ENCODE measurements at regions not wholly inside any gene's neighbourhood (a gene's known extent, or its start where the extent isn't known, plus 50 kb on each side); places are given as distances from the start of the nearest gene placed in this dataset.

- no peak for DNase-seq
Measured at GRCh38 chr1:182292193-182292741, 99.3 kb downstream of the GLUL start.

GRCh38 chr1:182291584-182292192, 99.9 kb downstream of the GLUL start:
- no peak for DNase-seq

DNA sequence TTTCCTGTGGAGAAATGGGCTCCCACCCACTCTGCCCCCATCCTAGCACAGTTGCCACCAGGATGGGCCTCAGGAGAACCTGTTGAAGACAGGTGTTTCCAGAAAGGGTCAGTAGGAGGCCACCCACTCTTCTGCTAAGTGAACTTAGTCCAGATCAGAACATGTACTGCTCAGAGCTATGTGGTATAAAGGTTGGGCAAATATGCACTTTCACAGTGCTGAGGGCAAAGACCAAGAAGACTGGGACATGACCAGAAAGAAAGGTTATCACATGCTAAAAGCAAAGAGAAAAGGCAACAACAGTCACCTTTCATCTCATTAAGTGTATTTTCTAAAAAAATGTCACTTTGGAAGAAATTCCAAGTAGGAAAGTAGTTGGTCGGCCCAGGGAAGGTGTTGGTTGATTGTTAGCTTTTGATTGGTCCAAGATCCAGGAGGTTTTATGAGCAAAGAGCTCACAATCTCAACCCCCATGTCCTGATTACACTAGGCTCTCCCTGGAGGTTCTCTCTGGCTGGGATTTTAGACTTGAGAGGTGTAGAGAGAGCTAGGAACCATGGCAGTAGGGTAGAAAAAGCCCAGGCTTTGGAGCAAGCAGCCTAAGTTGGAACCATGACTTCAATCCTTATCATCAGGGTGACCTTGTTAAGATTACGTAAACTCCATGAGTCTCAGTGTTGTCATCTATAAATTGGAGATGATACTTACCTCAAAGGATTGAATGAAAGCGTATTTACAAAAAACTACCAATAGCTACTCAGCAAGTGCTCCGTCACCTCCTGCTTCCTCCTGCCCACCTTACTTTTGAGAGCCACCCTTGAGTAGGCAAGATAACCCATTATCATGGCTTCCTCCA, 102.6 kb downstream of the GLUL start:
- no peak for DNase-seq

GRCh38 chr1:182286761-182287160, 104.8 kb downstream of the GLUL start:
- no peak for DNase-seq

GRCh38 chr1:182283746-182284544, 107.6 kb downstream of the GLUL start:
- DNase-seq = no peak

- no peak for DNase-seq
Measured at GRCh38 chr1:182281541-182281940, 110.0 kb downstream of the GLUL start.

DNA sequence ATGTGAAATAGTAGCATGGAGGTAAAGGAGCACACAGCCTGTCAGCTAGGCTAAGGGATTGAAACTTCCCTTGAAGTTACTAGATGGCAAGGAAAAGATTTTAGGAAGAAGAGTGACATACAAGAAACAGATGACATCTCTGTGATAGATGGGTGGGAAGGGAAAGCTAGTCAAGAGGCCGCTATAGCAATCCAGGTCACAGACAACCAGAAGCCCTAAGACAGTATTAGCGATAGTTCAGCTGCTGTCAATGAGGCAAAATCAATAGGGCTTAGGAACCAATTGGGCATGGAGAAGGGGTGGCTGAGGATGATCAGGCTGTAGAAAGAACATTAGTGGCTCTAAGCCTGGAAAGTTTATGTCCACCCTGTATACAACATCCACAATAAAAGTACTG, 111.1 kb downstream of the GLUL start:
- no peak for DNase-seq

GRCh38 chr1:182279724-182280503, 111.7 kb downstream of the GLUL start:
- DNase-seq = no peak

- no peak for DNase-seq
Measured at GRCh38 chr1:182279302-182279701, 112.3 kb downstream of the GLUL start.

DNA sequence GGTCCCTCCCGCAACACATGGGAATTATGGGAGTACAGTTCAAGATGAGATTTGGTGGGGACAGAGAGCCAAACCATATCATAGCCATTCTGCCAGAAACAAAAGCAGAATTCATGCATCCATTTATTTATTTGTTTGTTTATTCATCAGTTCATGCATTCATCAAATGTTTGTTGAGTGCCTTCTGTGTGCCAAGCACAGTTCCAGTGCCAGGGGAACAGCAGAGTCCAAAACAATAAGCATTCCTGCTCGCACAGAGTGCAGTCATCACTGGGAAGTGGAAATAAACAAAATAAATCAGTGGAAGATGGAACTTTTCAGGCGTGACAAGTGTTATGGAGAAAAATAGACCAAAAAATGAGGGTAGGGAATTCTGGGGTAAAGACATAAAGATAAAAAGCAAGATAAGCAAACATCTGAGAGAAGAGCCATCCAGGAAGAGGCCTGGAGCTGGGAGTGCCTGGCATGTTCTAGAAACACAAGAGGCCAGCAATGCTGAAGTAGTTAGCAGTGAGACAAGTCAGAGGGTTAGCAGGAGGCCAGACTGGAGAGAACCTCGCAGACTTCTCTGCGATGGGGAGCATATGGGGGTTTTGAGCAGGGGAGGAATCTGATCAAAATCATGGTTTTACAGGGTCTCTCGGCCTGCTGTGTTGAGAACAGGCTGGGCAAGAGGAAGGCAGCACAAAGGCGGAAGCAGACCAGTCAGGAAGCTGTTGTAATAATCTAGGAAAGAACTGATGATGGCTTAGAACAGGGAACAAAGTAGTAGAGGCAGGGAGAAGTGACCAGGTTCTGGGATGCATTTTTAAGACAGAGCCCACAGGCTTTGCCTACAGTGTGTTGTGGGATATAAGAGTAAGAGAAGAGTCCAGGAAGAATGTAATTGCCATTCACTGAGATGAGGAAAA, 113.2 kb downstream of the GLUL start:
- DNase-seq = no peak

- DNase-seq = no peak
Measured at GRCh38 chr1:182275271-182275670, 116.3 kb downstream of the GLUL start.

DNA sequence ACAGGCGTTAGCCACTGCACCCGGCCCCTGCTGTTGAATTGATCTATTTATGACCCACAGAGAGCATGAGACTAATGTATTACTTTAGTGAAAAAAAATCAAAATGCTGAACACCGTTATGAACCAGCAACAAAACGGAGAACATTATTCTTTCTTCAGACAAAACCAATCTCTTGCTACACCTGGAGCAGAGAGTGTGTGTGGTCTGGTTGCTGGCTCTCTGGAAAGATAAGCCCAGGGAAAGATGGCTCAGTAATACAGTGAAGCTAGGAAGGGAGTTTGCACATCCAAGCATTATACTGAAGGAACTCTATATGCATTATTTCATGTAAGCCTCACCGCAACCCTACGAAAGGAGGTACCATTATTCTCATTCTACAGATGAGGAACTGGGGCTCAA, 117.0 kb downstream of the GLUL start:
- DNase-seq = no peak

DNA sequence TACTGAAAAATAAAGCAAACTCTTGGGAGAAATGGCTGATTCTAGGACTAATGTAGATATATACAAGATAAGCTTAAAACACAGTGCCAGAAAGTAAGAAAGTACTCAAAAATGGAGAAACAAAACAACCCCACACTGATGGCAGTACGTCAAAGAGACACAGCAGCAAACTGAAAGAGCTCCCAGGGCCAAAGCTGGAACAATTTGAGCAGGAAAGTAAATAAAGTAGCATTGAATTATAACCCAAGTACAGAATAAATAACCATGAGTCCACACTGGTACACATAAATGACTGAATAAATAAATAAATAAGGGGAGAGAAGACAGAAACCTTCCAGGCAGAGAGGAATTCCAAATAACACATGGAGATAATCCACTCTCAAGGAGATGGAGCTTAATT, 120.9 kb downstream of the GLUL start:
- no peak for DNase-seq

DNA sequence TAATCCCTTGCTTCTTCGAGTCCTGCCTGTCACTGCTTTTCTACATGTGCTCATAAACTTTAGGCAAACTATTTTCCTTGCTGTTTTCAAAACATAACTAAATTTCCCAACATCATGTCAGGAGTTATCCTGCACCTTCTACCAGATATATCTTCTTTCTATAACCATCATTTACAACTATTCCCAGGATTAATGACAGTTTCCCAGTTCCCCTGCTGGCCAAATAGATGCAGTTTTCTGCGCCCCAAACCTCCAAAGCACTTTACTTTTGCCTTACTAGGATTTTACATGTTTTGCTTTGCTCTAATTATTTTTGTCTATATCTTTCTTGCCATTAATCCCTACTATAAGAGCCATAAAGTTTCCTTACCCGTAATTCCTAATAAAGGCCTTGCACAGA, 122.5 kb downstream of the GLUL start:
- DNase-seq = no peak

DNA sequence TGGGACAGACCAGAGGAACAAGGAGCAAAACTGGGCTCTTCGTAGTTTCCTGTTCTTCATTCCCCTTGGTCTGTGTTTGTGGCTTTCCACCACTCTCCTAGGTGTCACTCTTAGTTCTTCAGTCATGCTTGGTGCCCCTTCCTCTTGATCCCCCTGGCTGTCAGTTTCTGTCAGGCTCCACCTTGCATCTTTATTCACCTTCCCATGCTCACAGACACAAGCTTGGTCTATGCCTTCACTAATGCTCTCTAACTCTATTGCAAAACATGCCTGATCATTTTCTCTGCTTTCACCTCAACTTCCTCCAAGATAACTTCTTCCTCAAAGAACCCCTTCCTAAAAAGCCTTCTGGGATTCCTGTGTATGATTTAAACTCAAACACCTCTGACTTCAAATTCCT, 122.9 kb downstream of the GLUL start:
- no peak for DNase-seq

- no peak for DNase-seq
Measured at GRCh38 chr1:182264185-182264584, 127.4 kb downstream of the GLUL start.

- DNase-seq = no peak
Measured at GRCh38 chr1:182263706-182264105, 127.9 kb downstream of the GLUL start.

DNA sequence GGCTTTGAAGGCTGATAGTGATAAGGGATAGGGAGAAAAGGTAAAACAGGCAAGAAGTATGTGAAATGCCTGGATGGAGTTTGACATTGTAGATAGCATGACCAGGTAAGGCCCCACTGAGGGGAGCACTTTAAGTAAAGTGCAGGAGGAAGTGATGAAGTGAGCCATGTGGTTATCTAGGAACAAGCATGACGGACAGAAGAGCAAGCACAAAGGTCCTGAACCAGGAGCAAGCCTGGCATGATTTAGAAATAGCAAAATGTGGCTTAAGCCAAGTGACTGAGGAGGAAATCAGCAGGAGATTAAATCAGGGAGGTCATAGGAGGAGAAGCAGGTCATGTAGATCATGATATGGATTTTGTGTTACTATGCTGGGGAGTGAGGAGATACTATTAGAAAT, 129.2 kb downstream of the GLUL start:
- no peak for DNase-seq

- DNase-seq = no peak
Measured at GRCh38 chr1:182261655-182262054, 129.9 kb downstream of the GLUL start.

GRCh38 chr1:182260516-182260915, 131.1 kb downstream of the GLUL start:
- DNase-seq = no peak

- DNase-seq = no peak
Measured at GRCh38 chr1:182259968-182260367, 131.6 kb downstream of the GLUL start.

Measured in 8988T (cell line).